ENCODE measurements at regions not wholly inside any gene's neighbourhood (a gene's known extent, or its start where the extent isn't known, plus 50 kb on each side); places are given as distances from the start of the nearest gene placed in this dataset.

- peaks cover 0 to 4% (median 0%) of the 10 kb centered on the region in 4 experiments; a peak in 2 of 8 replicates for H3K36me3 ChIP-seq (ENCODE audit: control insufficient read depth in 2 of 4, insufficient read depth in 4 of 4, low read length in 3 of 4)
- ChIA-PET CTCF (ENCODE audit: partially characterized antibody) (no interaction called here), POLR2A (ENCODE audit: partially characterized antibody) (no interaction called here)
- WGBS, 2 experiments (ENCODE audit: extremely low coverage in 1 of 2, insufficient coverage in 1 of 2, insufficient read length in 1 of 2, insufficient replicate concordance in 2 of 2, low coverage in 1 of 2, low lambda C conversion rate in 2 of 2, missing lambda C conversion rate in 1 of 2): 92% methylated on average over 1 of the region's 1 CpG; no CpG with 5 or more reads in 1 of the 2 experiments
- H4K20me1 ChIP-seq (replicated peaks in 1 of 2; ENCODE audit: control insufficient read depth in 1 of 2, insufficient read depth in 2 of 2, low read length in 2 of 2): no peaks in the 10 kb centered on the region
- H3K79me1 ChIP-seq (ENCODE audit: low read depth, low read length): no peaks in the 10 kb centered on the region
- FAIRE-seq (no peak), DNase-seq (ENCODE audit: low read depth in 1 of 2, low spot score in 2 of 2) (no peak)
- no peak overlapping the region for H3K4me2 ChIP-seq (ENCODE audit: insufficient read depth in 1 of 2, low read depth in 2 of 2, low read length in 2 of 2)
- H2BK5ac ChIP-seq (ENCODE audit: low read depth, low read length): no peak overlapping the region
- H4K91ac ChIP-seq (replicated peaks; ENCODE audit: insufficient read length, low read length): no peak overlapping the region
- no peak overlapping the region for H3K23ac ChIP-seq (ENCODE audit: insufficient read length)
- no peak overlapping the region for H2BK15ac ChIP-seq (ENCODE audit: low read length)
- H3K9ac ChIP-seq (replicated peaks in 1 of 4; ENCODE audit: extremely low read depth in 1 of 4, low read depth in 3 of 4, low read length in 3 of 4): no peak overlapping the region
- H3K18ac ChIP-seq (ENCODE audit: extremely low read depth, low read length): no peak overlapping the region
- no peak overlapping the region for H2BK12ac ChIP-seq (ENCODE audit: low read depth, low read length)
- no peak for TF ChIP-seq TAF7 (optimal IDR thresholded peaks at IDR 0.05; ENCODE audit: borderline replicate concordance, low read depth, low read length)
- TF ChIP-seq RFX5 (IDR thresholded peaks at IDR 0.05; ENCODE audit: borderline replicate concordance, low read depth, low read length): no peak
- no peak for TF ChIP-seq POLR2A (IDR thresholded peaks at IDR 0.05; ENCODE audit: control extremely low read depth in 1 of 2, low read depth in 2 of 2, low read length in 2 of 2)
- TF ChIP-seq TBP (IDR thresholded peaks at IDR 0.05; ENCODE audit: low read depth, low read length): no peak
- H4K5ac ChIP-seq (ENCODE audit: insufficient read length, low read depth, low read length): no peak overlapping the region
- H2AFZ ChIP-seq (ENCODE audit: low read length): no peak overlapping the region
- H3K27me3 ChIP-seq (replicated peaks in 1 of 4; ENCODE audit: control insufficient read depth in 3 of 4, extremely low read depth in 1 of 4, insufficient read depth in 3 of 4, low read length in 3 of 4): peaks cover 0 to 2% (median 0%) of the 10 kb centered on the region in 4 experiments; a peak in 1 of 7 replicates
- no peak overlapping the region for H2BK20ac ChIP-seq (ENCODE audit: low read length)
- H3K4me3 ChIP-seq (ENCODE audit: extremely low read depth in 1 of 4, insufficient read depth in 2 of 4, low read depth in 3 of 4, low read length in 4 of 4): no peak overlapping the region
- no peak overlapping the region for H3K27ac ChIP-seq (ENCODE audit: low read depth, low read length)
- no peak overlapping the region for H3K56ac ChIP-seq (replicated peaks; ENCODE audit: insufficient read length, low read depth, low read length)
- H3K14ac ChIP-seq (ENCODE audit: insufficient read length): no peak overlapping the region
- no peak overlapping the region for H2AK5ac ChIP-seq (ENCODE audit: low read depth, low read length)
- H3K9me3 ChIP-seq (ENCODE audit: insufficient read depth in 2 of 2, low read depth in 1 of 2, low read length in 1 of 2): peaks cover 8 to 10% of the 10 kb centered on the region in 2 experiments; a peak in 3 of 4 replicates
- H3K79me2 ChIP-seq (ENCODE audit: control insufficient read depth in 1 of 2, insufficient read depth in 2 of 2, low read length in 2 of 2): no peaks in the 10 kb centered on the region
- no peaks in the 10 kb centered on the region for H3K23me2 ChIP-seq (ENCODE audit: low read depth, low read length)
- H2BK120ac ChIP-seq (replicated peaks; ENCODE audit: low read depth, low read length): no peak overlapping the region
- H4K8ac ChIP-seq (ENCODE audit: extremely low read depth, insufficient read depth, low read length): no peak overlapping the region
- H3K4me1 ChIP-seq (replicated peaks in 1 of 4; ENCODE audit: control insufficient read depth in 3 of 4, insufficient read depth in 4 of 4, low read length in 3 of 4): peaks cover 0 to 17% (median 13%) of the 10 kb centered on the region in 4 experiments; a peak in 6 of 7 replicates
- no peak overlapping the region for H3K4ac ChIP-seq (replicated peaks; ENCODE audit: insufficient read length, low read depth, low read length)
Observed at GRCh38 chr3:19070325-19070724, 78.0 kb upstream of the KCNH8 start.

Measured in H1 (cell line).